Suppressor macrophage treated with lipopolysaccharide for 1 hour (primary cell): ENCODE measurements at regions not wholly inside any gene's neighbourhood (a gene's known extent, or its start where the extent isn't known, plus 50 kb on each side); places are given as distances from the start of the nearest gene placed in this dataset.
"Not testable (repeated sequence)": the region's sequence is repeated elsewhere in the genome, so short reads cannot be mapped to it uniquely, and the experiment has no call there.

Source experiments
- DNase-seq, 3 donors: peaks; one replicate each; pipeline ENCODE4 v3.0.0-alpha.2; 2020 to 2022

DNA sequence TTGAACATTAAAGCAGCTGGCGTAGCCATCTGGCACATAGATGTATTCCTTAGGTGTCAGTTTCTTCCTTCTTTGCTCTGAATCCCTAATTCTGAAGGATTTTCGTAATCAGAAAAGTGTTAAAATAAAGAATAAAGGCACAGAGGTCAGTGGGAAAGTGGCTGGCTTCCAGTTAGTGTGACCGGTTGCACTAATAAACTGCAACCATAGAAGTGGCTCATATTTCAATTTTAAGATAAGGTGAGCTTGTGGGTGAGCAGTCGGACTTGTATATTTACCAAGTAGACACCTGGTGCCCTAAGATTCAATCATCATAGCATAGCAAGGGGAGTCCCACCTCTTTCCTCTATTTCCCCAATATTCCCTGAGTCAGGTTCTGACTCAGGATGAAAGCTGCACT lies 459.6 kb downstream of the ACTL7B start:
- no peak for DNase-seq

DNA sequence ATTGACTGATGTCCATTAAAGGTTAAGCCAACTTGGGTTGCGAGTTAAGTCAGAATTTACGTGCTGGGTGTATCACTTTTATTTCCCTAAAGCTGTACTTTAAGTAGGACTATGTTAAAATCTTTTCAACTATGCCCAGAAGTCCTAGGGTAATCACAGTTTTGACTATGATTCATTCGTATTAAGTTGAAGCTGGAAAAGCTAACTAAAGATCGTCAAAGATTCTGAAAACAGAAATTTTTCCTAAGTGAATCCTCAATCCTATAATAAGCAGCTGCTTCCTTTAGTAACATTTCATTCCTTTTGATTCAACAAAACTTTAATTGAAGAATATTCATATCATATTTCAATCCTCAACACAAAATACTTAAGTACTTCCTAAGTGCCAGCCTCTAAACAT lies 460.4 kb downstream of the ACTL7B start:
- DNase-seq = no peak

- no peak for DNase-seq
Measured at GRCh38 chr9:108394726-108395125, 461.1 kb downstream of the ACTL7B start.

GRCh38 chr9:108393481-108394001 lies 462.2 kb downstream of the ACTL7B start:
- not testable (repeated sequence) for DNase-seq

GRCh38 chr9:108392877-108393276 lies 462.9 kb downstream of the ACTL7B start:
- no peak for DNase-seq

GRCh38 chr9:108389056-108389455 lies 466.7 kb downstream of the ACTL7B start:
- no peak for DNase-seq

DNA sequence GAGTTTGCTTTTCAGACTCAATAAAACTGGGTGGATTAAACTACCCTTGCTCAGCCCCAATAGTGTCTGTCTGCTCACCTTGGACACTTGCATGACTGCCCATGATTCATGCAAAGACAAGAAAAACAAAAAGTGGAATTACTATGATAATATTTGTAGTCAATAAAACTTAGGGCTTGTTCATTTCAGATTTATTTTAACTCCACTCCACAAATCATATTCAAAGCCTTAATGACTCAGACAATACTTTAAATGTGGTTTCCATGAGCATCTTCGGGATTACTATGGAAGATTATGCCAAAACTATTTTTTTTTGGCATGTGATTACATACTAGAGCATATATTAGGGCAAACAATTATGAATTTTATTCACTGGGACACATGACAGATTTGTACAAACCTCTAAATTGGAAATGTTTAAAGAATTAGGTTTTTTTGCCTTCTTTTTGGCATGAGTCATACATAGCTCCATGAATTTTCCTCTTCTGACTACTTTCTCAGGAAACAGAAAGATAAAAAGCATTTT lies 468.9 kb downstream of the ACTL7B start:
- no peak for DNase-seq

DNA sequence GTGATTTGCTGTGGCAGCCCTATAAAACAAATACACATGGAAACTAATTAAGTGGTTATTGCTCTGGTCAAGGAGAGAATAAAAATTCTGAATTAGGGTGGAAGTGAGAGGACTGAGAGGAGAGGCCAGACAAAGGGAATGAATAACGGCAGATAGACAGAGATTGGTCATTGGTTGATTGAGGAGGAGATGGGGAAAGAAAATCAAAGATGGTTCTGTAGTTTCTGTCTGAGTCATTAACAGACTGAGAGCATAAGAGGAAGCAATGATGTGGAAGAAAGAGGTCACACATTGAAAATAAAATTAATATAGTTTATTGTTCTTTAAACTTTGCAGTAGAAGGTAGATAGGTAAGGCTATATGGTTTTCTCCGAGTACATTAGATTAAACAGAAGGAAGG lies 469.8 kb downstream of the ACTL7B start:
- DNase-seq = peak; percentile 36 to 49 (median 40)

- DNase-seq = no peak
Measured at GRCh38 chr9:108383796-108384195, 472.0 kb downstream of the ACTL7B start.

GRCh38 chr9:108382310-108382709 lies 473.5 kb downstream of the ACTL7B start:
- DNase-seq = no peak

DNA sequence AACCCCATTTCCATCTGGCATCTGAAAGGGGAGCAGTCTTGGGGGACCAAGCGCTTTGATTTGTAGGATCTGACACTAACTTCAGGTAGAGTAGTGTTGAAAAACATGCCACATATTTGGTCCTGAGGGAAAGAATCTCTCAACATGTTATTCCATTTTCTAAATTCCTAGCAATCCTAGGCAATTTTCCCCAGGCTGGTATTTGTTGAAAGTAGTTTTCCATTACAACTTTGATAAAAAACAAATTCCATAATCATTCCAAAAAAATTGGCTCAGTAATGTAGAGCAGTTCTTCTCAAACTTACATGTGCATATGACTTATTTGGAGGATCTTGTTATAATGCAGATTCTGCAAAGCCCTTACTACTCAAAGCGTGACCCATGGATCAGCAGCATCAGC lies 477.9 kb downstream of the ACTL7B start:
- DNase-seq = no peak

- DNase-seq = no peak
Measured at GRCh38 chr9:108377382-108377781, 478.4 kb downstream of the ACTL7B start.

DNA sequence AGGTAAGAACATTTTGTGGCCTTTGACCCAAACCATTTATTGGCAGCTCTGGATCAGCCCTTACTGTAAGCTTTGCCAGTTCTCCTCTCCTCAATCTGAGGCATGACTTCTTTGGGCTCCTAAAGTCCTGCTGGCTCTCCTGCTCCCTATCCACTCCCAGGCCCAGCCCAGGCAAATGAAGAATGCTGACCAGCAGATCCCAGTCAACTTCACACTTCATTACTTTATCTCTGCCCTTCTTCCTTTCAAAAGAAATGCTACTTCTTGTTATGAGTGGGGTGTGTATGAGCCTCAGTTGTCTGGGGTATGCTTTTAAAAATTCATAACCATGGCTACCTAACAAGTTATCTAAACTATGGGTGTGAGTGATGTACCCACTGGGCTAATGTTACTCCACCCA lies 479.6 kb downstream of the ACTL7B start:
- no peak for DNase-seq

GRCh38 chr9:108374626-108375025 lies 481.2 kb downstream of the ACTL7B start:
- DNase-seq = peak in 1 of 3 donors; percentile 15

- no peak for DNase-seq
Measured at GRCh38 chr9:108367188-108367587, 488.6 kb downstream of the ACTL7B start.

- DNase-seq = no peak
Measured at GRCh38 chr9:108363311-108363710, 492.5 kb downstream of the ACTL7B start.

DNA sequence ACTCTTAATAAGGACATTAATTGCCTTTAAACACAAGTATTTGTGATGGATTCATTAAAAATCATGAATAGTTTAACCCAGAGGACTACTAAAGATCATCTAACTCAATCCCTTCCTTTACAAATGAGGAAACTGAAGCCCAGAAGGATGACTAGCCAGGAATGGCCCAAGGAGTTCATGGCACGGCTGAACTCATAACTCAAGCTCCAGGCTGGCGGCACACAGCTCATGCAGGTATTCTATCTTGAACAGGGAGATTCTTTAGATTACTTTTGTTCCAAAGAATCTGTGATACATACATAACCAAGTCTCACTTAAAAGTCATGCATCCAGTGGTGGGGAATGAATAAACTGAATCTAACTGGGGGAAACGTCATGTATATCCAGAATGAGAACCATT lies 495.5 kb downstream of the ACTL7B start:
- no peak for DNase-seq

- DNase-seq = no peak
Measured at GRCh38 chr9:108356806-108357205, 499.0 kb downstream of the ACTL7B start.

DNA sequence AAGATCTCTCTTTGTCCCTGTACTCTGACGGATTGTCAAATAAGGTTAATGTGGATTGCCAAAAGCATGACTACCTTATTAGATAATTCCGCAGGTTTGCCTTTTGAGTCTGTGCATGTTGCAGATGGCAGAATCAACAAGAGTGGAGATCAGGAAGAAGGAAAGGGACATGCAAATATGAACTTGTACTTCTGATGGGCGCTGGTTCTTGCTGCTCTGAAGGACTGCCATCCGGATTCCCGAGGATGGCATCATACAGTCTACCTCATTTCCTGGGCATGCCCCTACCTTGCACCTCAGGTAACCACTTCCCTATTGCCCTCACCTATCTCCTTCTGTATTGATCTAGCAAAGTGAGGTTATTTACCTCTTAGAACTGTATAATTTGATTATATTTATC lies 504.2 kb downstream of the ACTL7B start:
- no peak for DNase-seq

GRCh38 chr9:108347463-108348188 lies 508.2 kb downstream of the ACTL7B start:
- no peak for DNase-seq

DNA sequence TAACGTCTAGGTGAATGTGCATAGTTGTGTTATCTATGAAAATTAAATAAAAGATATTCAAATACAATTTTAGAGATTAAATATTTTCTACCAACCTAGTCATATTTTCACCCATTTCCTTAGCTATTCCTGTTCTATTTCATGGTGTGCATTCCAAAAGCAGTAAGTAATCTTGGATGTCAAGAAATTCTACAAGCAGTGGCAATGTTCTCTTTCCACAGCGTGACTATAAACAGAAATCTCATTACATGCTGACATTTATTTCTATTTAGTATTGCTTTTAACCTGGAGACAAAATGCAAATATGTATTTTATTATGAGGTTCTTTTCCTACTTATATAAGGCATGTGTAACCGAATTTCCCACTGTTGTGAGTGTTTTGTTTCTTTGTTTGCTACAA lies 510.0 kb downstream of the ACTL7B start:
- DNase-seq = no peak

DNA sequence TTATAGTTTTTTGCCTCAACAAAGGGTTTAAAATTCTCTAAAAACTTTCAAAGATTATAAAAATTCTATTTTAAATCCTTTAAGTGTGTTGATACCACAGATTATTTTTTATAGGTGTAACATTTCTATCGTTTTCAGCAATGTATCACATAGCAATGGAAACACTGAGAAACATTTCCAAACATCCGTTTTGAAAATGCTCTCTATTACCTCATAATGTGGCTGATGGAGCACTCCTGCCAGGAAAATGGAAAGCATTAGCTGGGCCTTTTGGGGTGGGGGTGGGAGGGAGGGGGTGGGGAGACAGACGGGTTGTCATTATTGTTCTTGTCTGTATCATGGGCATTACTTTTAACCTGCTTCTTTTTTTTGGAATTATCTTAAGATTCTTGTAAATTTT lies 516.5 kb downstream of the ACTL7B start:
- DNase-seq = no peak

DNA sequence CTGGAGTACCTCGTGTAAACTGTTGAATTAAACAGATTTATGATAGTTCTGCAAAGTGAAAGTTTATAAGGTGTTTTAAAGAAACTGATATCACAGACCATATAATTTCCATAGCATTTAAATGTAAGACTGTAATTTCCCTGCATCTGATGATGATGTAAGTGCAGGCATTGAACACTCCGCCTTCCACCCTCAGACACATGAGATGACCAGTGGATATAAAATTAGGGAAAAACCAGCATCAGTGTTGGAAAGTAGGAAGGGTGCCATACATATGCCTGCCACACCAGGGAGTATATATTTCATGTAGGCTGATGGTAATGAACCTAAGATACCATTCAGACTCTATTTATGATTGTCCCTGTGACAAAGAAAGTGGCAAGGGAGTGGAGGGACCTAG lies 519.2 kb downstream of the ACTL7B start:
- peak; percentile 18 to 51 (median 45) for DNase-seq

GRCh38 chr9:108333530-108333983 lies 522.2 kb downstream of the ACTL7B start:
- no peak for DNase-seq

- no peak for DNase-seq
Measured at GRCh38 chr9:108331596-108331995, 524.2 kb downstream of the ACTL7B start.
